HG02763 (cell line): ENCODE measurements at regions not wholly inside any gene's neighbourhood (a gene's known extent, or its start where the extent isn't known, plus 50 kb on each side); places are given as distances from the start of the nearest gene placed in this dataset.

ENCODE experiments used
- ATAC-seq: cut with Tn5 transposase; IDR thresholded peaks from one replicate; pipeline ENCODE4 v1.9.1; 2021; ENCODE audit warnings: mild to moderate bottlenecking, moderate library complexity; ENCODE audit not compliant: unreplicated experiment

DNA sequence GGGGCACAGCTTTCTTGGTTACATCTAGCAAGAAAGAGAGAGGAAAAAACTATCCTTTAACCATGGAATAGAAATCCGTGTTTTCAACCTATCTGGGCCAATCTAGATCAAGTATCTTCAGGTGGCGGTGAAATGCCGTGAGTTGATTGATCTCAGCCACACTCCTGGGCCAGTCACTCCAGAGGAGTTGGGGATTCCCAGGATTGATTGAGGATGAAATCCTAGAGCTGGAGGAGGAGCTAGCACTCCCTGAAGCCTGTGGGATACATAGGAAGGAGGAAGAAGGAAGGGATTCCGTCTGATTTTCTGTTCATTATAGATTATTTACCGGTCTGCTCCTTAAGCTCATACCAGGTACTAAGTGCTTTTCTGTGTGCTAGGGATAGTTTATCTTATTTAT lies 106.3 kb upstream of the ARID2 start:
- ATAC-seq = no peak

DNA sequence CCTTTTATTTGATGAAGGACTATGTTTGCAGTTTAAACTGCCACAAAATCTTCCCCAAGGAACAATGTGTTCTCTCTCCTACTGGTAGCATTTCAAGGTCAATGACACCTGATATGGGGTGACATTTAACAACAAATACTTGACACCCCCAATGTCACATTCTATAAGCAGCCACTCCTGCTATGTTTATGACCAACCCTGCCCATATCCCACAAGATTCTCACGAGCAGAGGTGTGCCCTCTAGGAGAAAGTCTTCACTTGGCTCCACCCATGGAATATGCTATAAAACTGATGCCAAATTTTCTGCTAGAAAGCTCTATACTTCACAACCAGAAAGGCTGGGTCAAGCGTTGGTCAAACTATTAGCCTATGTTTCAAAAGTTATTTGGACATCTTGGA lies 105.6 kb upstream of the ARID2 start:
- no peak for ATAC-seq

DNA sequence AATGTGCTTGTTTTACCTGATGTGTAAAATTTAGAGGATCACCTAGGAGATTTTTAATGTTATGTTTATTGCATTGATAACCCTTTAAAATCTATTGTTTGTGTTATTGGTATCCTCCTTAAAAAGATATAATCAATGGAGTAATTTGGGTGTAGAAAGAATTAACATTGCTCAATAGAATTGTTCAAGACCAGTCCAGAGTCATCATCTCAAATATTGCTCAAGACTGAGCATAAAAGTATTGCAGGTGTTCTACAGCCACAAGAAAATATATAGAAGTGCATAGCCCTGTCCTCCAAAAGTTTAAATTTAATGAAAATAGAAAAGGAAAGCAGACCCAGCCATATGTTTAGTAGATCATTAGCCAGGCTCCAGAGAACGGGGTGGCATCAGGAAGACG lies 102.5 kb upstream of the ARID2 start:
- no peak for ATAC-seq

DNA sequence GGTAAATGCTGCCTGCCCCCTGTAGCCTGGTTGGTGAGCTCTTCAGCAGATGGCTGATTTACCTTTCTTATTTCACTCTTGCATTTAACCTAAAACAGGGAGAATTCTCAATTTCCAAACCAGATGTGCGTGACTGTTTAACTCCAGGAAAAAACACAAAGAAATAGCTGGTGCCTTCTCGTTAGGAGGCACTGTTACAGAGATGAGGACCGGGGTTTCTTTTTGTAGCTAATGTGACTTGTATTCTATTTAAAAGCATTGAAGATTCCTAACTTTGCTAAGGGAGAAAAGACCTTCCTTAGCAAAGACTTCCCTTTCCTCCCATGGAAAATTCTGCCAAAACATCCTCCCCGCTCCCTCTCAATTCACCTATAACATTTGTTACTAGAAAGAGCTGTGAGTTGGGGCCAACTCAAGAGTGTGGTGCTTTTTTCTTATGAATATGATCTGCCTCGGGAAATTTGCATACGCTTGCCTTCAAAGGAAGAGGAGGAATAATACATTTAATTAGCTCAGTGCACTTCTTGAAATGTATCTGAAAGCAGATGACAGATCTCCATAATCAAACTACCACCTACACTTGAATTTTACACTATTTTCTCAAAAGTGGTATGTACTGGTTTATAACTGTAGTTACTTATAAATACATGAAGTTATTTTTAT lies 102.0 kb upstream of the ARID2 start:
- ATAC-seq = no peak

DNA sequence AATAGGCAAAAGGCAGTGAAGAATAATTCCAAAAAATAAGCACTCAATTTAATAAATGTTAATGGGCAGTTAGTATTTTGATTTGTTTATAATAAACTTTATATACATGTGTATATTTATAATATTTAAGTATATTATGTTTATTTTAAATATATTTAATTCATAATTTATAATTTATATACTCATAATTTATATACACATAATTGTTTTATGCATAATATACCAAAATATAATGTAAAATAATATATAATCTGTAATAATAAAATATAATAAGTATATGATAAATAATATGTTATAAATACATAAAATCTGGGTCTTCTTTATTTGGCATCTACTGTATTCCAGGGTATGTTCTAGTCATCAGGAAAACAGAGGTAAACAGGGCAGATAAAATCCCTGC lies 100.2 kb upstream of the ARID2 start:
- no peak for ATAC-seq

DNA sequence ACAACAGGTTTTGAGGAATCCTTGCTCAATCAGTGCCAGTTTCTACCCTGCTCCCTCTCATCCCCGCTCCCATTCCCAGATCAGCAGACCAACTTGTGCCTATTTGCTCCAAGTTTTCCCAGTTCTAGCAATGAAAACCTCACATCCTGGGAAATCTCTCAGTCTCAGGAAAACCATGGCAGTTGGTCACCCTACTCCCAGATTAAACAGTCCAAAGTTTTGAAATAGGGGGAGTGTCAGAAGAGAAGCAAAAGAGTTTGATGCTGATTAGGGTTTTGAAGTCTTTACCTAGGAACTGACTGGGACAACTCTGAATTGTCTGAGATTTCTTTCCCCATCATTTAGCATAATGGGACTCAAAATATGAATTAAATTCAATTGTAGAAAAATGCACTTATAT lies 95.8 kb upstream of the ARID2 start:
- no peak for ATAC-seq

DNA sequence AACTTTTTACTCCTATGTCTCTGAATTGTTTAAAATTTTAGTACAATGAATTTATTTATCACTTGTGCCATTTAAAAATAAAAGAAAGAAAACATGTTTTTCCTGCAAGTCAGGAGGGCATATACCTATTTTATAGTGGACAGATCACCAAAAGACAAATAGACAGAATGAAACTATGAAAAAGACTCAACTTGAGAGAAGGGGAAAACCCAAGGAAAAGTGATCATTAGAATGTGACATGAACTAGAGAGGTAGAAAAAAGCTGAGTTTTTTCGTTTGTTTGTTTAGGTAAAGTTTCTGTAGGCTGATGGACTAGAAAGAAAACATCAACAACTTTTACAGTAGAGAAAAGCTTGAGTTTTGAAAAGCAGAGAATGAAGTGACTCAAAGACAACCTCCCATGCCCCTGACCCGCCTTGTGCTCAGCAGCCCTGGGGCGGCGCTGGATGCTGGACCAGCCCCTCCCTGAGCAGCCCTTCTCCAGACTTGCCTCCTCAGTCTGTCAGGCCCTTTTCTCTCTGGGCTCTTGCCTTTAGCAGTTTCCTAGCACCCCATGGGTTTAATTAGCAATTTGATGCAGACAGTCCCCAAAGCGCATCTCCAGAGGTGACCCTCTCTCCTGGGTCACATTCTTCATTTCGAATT lies 95.1 kb upstream of the ARID2 start:
- ATAC-seq = no peak

DNA sequence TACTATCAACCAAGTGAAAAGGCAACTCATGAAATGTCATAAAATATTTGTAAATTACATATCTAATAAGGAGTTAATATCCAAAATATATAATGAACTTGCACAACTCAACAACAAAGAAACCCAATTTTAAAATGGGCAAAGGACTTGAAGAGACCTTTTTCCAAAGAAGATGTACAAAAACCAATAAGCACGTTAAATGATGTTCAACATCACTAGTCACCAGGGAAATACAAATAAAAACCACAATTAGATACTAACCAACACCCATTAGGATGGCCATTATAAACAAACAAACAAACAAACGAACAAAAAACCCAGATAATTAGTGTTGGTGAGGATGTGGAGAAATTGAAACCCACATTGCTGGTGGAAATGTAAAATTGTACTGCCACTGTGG lies 92.3 kb upstream of the ARID2 start:
- no peak for ATAC-seq

DNA sequence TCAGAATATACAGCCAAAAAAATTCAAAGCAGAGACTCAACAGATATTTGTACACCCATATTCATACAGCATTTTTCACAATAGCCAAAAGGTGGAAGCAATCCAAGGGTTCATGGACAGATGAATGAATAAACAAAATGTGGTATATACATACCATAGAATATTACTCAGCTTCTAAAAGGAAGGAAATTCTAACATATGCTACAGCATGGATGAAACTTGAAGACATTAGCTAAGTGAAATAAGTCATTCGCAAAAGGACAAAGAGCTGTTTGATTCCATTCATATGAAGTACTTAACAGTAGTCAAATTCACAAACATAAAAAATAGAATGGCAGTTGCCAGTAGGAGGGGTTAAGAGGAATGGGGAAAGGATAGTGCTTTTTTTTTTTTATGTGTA lies 91.8 kb upstream of the ARID2 start:
- no peak for ATAC-seq

DNA sequence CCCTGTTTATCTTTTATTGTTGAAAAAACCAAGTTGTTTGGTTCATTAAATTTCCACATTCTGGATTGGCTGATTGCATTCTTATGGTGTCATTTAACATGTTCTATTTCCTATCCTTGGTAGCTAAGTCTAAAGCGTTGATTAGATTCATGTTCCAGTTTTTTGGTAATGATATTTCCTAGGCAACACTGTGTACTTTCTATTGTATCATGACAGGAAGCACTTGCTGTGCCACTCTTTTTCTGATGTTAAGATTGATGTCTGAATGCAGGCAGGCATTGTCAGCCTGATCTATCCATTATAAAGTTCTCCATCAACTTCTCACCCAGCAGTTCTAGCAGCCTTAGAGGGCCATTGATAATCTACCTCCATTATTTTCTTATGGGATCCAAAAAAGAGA lies 91.1 kb upstream of the ARID2 start:
- ATAC-seq = no peak

DNA sequence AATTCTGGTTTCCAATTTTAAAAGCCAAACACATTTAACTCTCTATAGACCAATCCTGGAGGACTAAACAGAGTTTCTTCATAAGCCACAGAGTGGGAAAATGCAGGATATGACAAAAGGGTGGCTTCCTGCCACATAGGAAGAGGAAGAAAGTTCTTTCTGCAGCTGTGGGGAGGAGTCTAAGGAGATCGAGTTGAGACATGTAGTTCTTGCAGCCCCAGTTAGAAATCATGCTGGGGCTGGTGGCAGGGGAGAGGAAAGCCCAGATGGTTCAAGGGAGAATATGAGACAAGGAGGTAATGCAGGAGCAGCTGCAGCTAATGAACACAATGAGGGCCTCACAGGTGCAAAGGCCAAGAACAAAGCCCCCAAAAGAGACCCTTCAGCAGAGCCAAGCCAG lies 85.0 kb upstream of the ARID2 start:
- no peak for ATAC-seq

DNA sequence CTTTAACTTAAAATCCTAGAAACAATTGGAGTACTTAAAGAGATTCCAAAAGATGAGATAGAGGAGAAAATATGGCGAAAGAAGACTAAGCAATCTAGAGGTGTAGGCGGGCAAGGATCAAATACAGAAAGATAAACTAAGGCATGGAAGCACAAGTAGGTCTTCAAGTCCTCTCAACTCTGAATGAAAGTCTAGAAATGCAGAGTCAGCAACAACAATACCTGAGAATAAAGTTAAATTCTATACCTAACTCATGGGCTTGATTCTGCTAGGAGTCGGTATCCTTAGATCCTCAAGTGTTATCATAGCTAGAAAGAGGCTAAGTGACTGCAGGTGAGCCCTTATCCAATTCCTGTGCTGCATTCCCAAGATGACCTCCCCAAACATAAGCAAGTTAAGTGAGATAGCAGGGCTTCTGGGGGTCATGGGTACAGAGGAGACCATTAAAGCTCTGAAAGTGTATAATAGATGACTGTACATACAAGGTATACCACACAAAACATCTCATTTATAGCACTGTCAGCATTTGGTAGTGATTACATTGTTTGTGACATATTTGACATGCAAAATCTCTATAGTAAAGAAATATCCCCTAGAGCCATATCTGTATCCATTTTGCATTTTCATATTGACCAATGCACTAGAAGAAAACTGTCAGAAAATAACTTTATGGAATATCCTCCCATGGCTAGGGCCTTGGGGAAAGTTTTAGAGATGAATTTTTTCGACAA lies 82.5 kb upstream of the ARID2 start:
- ATAC-seq = no peak

DNA sequence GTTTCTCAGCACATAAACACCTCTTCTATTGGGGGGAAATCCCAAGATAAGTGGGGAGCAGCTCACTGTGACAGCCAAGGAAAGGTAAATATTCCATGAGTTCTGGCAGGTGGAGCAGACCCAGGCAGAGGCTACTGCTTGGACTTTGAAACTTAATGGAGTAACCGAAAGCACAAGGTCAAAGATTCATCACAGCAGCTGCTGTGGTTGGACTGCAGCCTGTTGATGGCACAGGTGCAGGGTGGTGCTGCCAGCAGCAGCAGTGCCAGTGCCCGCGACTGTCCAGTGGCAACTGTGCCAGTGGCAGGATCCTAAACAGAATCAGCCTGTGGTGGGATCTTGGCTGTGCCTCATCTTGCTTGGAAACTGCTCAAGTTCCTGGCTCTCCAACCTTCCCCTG lies 81.4 kb upstream of the ARID2 start:
- no peak for ATAC-seq

DNA sequence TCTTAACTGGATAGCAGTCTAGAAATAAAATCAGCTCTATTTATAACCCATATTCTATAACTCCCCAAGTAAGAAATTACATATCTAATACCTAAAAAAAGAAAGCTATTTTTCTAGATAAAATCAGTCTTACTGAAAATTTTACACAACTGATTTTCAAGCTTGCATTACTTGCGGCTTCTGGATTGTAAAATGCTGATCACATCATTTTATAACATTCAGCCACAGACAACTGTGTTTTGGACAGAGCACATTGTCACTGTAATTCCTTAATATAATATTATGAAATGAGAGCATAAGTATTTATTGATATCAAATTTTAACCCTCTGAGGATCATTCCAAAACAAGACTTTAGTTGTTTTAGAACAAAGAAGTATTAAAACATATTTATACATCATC lies 78.5 kb upstream of the ARID2 start:
- ATAC-seq = no peak

DNA sequence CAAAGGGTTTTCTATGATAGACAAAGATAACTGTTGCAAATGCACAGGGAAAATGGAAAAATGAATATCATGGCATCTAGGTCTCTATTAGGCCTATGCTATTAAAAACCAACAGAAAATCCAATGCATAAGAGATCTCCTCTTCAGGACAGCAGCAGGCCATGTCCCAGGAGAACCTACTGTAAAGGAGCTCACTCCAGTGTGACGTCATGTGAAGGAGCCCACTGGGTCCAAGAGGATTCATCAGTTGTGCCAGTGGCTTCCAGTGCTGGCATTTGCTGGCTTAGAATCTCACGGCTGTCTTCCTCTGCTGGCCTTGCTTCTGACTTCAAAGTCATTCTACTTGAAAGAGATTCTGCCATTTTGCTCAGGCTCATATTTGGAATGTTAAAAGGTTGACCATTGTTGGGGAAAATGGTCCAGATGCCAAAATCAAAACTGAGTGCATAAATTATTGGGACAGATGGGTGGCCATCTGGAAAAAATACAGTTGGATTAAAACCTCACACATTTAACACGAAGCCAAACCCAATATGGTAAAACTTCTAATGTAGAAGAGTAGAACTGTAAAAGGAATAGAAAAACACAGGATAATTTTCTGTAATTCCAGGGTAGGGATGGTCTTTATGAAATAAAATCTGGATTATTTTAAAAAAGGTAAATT lies 75.4 kb upstream of the ARID2 start:
- ATAC-seq = no peak

DNA sequence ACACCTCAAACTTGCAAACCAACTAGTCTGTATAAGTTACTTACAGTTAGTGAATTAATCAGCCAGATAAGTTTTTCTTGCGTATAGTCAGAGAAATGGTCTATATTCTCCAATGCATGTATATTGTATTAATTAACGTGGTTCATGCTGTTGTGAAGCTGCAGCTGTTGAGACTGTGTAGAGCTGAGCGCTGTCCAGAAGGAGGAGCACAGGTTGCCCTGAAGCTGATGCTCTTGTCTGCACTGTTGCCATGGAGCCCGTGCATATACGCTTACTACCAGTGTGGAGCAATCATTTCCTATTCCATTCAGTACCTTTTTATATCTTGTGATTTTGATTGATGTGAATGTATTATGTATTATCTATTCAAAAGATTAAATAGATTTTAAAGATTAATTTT lies 74.3 kb upstream of the ARID2 start:
- ATAC-seq = no peak

DNA sequence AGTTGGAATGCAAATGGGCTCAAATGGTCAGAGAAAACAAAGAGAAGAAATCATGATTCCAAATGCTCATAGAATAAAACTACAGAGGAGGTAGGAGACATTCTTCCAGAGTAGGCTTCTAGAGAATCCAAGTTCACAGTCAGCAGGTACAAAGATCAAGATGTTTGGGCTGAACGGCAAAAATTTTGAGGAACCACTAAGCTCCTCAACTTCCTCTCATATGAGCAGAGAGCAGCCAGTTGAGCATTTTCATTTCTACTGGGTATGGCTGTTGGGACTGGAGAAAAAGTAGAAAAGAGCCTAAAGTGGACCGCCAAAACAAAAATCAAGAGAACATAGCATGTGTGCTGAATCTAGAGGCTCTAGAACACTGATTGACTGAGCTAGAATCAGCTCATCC lies 73.8 kb upstream of the ARID2 start:
- no peak for ATAC-seq

DNA sequence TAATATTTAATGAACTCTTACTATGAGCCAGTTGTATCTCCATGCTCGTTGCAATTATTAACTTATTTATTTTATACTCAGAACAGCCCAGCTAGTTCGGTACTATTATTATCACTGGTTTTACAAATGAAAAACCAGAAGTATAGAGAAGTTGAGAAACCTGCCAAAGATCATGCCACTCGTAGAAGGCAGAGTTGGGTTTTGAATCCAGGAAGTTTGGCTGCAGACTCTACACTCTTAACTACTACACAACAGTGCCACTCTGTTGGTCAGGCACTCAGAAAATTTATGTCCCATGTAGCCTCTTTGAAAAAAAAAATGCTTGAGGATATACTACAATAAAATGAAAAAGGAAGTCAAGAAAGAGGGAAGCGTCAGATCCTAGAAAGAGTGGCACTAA lies 71.5 kb upstream of the ARID2 start:
- ATAC-seq = no peak

DNA sequence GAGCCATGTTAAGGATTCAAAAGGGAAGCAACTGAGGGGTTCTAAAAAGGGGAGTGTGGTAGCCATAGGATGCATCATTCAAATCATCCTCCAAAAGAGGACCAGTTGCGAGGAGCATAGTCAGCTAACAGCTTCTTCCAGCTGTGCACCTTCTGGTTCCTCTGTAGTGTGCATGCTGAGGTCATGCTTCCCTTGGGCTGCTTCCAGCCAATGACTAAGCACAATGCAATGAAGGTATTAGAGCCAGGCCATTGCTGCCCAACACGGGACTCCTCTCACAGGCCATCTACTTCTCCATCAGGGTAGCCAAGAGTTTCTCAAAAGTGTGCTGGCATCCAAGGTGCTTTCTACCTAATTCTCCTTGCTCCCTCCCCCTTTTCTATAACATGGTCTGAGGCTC lies 69.2 kb upstream of the ARID2 start:
- no peak for ATAC-seq

DNA sequence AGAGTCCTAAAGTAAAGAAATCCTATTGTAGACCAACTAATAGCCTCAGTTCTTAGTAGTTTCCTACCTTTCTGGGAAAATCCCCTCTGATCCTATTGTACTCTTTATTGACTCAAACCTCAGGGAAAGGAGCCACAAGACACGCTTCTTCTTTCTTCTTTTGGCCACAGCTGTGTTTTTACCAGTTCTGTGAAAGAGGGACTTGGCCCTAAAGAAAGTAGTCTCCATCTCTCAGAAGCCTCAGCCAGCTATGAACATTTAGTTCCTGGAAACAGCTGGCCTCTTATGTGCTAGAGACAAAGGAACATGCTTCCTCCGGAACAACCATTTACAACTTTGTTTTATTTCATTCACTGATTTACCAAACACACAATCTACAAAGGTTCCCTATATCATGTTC lies 66.1 kb upstream of the ARID2 start:
- ATAC-seq = no peak

DNA sequence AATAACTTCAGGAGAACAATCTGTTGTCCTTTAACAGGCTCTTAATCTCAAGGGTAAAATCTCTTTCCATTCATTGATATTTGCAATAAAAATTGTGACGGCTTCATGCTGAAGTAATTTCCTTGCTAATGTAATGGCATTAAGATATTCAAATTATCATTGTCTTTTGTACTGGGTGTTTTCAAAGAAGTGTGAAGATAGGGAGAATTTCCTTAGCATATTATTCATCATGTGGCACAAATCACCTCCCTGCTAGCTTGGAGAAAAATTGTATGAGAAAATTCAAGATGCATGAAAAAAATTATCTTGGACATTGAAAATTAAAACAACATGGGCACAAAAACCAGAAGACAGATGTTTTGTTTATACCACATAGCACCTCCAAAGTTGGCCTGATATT lies 63.6 kb upstream of the ARID2 start:
- ATAC-seq = no peak

DNA sequence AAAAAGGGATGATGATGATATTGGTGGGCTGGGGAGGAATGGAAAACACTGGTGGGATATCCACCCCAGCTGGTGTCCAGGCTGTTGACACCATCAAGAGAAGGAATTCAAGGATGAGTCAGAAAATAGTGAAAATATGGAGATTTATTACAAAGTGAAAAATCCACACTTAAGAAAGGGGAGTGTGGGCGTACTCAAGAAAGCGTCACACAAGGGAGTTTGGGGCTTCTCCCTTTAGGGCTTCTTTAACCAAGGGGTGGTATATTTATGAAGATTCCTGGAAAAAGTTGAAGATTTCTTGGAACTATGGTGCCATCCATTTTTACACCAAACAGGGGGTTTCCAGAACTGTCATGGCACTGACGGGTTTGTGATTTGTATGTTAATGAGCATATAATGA lies 63.1 kb upstream of the ARID2 start:
- ATAC-seq = no peak
